Fibroblast of villous mesenchyme (primary cell): ENCODE measurements at regions not wholly inside any gene's neighbourhood (a gene's known extent, or its start where the extent isn't known, plus 50 kb on each side); places are given as distances from the start of the nearest gene placed in this dataset.
"Not testable (repeated sequence)": the region's sequence is repeated elsewhere in the genome, so short reads cannot be mapped to it uniquely, and the experiment has no call there.

Experiments
- DNase-seq: peaks from one replicate; pipeline ENCODE4 v3.0.0-alpha.2; 2010; ENCODE audit warnings: low read depth
- H3K4me3 ChIP-seq: 2 replicates; pipeline ENCODE4 v1.5.1; 2011; ENCODE audit warnings: low read depth, mild to moderate bottlenecking, low read length
- CTCF ChIP-seq: IDR thresholded peaks from 2 replicates; pipeline ENCODE4 v1.5.1; 2012; ENCODE audit warnings: low read depth, mild to moderate bottlenecking, low read length; ENCODE audit not compliant: insufficient read depth

- no peak overlapping the region for H3K4me3 ChIP-seq
- TF ChIP-seq CTCF, result peak; percentile 49
- peak; percentile 53 for DNase-seq
These were observed 67.8 kb upstream of the ARL4C start for GRCh38 chr2:234564699-234565098.

- no peak overlapping the region for H3K4me3 ChIP-seq
- no peak for DNase-seq
- no peak for TF ChIP-seq CTCF
These were observed 62.7 kb upstream of the ARL4C start for GRCh38 chr2:234559609-234560008.

GRCh38 chr2:234558642-234559041 is 61.8 kb upstream of the ARL4C start:
- DNase-seq, result no peak
- no peak overlapping the region for H3K4me3 ChIP-seq
- TF ChIP-seq CTCF, result no peak

DNA sequence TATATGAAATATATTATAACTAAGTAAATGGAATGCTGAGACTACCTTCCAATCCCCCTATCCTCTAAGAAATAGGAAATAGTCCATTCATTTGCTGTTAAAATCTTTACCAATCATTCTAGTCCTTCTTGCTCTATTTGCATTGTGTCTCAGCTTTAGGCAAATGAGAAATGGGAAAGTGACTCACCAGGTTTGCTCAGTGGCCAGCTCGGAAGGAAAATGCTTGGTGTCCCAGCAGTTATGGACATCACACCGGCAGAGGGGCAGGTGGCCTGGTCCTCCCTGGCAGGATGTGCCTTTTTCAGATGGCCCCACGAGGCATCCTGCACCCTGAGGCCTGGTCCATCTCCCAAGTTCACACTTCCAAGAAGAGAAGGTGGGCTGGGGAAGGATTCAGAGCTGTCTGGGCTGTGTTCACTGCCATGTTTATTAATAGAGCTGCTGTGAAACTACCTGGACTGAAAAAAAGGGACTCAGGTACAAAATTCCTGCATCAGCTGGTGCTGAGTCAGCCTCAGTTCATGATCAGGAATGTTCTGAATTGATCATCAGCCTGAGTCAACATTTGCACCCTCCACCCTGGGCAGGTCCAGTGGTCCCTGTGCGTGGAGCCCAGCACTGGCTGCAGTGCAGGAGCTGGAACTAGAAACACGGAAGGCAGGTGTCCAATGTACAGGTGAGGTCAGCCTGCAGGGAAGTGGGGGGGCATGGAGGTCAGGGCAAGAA is 60.1 kb upstream of the ARL4C start:
- H3K4me3 ChIP-seq, result no peak overlapping the region
- DNase-seq, result no peak
- TF ChIP-seq CTCF, result no peak

- no peak for TF ChIP-seq CTCF
- no peak overlapping the region for H3K4me3 ChIP-seq
- peak; percentile 72 for DNase-seq
These were observed 58.9 kb upstream of the ARL4C start for GRCh38 chr2:234555616-234556249.

- no peak for DNase-seq
- H3K4me3 ChIP-seq, result no peak overlapping the region
- no peak for TF ChIP-seq CTCF
These were observed 58.3 kb upstream of the ARL4C start for GRCh38 chr2:234555161-234555560.

DNA sequence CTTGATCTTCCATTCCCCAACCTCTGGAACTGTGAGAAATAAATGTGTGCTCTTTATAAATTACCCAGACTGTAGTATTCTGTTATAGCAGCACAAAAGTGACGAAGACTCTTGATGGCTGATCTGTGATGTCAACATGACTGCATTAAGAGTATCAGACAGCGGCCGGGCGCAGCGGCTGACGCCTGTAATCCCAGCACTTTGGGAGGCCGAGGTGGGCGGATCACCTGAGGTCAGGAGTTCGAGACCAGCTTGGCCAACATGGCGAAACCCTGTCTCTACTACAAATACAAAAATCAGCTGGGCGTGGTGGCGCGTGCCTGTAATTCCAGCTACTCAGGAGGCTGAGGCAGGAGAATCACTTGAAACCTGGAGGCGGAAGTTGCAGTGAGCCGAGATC is 56.3 kb upstream of the ARL4C start:
- DNase-seq, H3K4me3 ChIP-seq: not testable (repeated sequence)
